HG03025 (cell line): ENCODE measurements at regions not wholly inside any gene's neighbourhood (a gene's known extent, or its start where the extent isn't known, plus 50 kb on each side); places are given as distances from the start of the nearest gene placed in this dataset.
A peak's percentile ranks its signal among the peaks of the same experiment; 100 is the strongest.
"Not testable (repeated sequence)": the region's sequence is repeated elsewhere in the genome, so short reads cannot be mapped to it uniquely, and the experiment has no call there.

Source experiments
- ATAC-seq: cut with Tn5 transposase; IDR thresholded peaks from one replicate; pipeline ENCODE4 v1.9.1; 2021; ENCODE audit warnings: mild to moderate bottlenecking, moderate library complexity; ENCODE audit not compliant: unreplicated experiment, low FRiP score

- ATAC-seq: no peak
Measured at GRCh38 chr10:59025981-59026765, 150.3 kb upstream of the PHYHIPL start.

DNA sequence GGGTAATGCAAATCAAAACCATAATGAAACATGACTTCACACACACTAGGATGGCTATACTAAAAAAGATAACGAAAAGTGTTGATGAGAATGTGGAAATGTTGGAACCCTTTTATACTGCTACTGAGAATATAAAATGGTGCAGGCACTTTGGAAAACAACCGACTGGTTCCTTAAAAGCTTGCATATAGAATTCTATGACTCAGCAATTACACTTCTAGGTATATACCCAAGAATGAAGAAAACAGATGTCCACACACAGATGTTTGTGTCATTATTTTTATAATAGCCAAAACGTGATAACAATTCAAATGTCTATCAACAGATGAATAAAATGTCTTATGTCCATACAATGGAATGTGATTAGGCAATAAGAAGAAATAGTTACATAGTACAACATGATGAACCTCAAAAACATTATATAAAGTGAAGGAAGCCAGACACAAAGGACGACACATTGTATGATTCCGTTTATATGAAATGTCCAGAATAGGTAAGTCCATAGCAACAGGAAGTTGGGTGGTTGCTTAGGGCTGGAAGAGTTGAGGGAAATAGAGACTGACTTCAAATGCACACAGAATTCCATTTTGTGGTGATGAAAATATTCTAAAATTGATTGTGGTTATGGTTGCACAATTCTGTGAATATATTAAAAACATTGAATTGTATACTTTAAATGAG is 148.3 kb upstream of the PHYHIPL start:
- ATAC-seq: no peak

DNA sequence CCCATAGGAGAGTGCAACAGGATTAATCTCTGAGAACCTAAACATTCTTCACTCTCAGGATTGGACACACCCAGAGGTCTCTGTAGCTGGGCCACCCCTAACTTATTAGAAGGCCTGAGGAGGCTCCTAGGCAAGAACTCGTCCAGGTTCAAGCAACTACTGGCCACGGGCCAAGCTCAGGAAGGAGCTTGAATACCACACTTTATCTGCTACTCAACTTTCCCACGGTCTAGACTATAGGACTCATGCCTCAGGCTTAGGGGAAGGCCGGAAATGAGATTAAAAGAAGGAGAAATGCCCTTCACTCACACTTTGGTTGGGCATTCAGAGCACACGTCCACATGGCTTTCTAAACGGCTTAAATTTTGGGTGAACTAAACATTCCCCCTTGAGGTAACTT is 142.8 kb upstream of the PHYHIPL start:
- ATAC-seq: no peak

DNA sequence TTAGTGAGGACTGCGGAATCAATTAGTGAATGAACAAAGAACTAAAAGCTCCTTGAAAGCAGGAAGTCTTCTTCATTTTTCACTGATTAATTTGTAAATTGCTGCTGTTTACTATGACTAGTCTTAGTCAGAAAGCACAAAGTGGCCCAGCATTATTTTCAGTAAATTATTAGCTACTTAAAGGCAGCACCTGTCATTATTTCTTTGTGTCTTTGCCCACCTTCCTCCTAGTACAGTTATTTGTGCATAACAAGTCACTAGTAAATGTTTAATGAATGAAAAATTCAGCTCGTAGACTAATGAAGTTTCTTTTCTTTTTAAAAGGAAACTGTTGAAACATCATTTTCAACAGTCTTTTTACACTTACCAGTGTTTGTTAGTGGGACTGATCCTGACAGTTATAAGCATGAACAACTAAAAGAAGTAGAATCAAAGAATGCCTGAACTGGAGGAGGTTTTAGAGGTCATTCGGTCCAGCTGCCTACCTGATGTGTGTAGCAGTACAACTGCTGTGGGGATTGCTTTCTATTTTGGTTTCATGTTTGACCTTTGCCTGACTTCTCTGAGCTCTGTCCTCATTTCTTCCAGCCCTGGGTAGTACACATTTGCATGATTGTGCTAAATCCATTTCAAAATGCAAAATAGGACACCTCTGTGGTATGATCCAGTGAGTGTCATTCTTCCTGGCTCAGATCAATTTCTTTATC is 140.0 kb upstream of the PHYHIPL start:
- peak; percentile 99 for ATAC-seq

GRCh38 chr10:59037018-59037389 is 139.4 kb upstream of the PHYHIPL start:
- ATAC-seq: peak; percentile 4

GRCh38 chr10:59037506-59037905 is 138.9 kb upstream of the PHYHIPL start:
- no peak for ATAC-seq

DNA sequence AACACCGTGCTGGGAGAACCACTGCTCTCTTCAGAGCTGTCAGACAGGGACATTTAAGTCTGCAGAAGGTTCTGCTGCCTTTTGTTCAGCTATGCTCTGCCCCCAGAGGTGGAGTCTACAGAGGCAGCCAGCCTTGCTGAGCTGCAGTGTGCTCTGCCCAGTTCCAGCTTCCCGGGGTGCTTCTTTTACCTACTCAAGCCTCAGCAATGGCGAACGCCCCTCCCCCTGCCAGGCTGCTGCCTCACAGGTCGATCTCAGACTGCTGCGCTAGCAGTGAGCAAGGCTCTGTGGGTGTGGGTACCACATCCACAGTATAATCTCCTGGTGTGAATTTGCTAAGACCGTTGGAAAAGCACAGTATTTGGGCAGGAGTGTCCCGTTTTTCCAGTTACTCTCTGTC is 133.1 kb upstream of the PHYHIPL start:
- ATAC-seq: not testable (repeated sequence)

- ATAC-seq: no peak
Measured at GRCh38 chr10:59047180-59047579, 129.3 kb upstream of the PHYHIPL start.

DNA sequence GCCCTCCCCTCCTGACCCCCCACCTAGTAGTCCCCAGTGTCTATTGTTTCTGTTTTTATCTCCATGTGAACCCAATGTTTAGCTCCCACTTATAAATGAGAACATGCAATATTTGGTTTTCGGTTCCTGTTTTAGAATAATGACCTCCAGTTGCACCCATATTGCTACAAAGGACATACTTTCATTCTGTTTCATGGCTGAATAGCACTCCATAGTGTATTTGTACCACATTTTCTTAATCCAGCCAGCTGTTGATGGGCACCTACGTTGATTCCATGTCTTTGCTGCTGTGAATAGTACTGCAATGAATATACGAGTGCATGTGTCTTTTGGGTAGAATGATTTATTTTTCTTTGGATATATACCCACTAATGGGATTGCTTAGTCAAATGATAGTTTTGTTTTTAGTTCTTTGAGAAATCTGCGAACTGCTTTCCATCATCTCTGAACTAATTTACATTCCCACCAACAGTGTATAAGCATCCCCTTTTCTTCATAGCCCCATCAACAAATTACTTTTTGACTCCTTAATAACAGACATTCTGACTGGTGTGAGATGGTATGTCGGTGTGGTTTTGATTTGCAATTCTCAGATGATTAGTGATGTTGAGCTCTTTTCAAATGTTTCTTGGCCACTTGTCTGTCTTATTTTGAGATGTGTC is 128.4 kb upstream of the PHYHIPL start:
- peak; percentile 97 for ATAC-seq

DNA sequence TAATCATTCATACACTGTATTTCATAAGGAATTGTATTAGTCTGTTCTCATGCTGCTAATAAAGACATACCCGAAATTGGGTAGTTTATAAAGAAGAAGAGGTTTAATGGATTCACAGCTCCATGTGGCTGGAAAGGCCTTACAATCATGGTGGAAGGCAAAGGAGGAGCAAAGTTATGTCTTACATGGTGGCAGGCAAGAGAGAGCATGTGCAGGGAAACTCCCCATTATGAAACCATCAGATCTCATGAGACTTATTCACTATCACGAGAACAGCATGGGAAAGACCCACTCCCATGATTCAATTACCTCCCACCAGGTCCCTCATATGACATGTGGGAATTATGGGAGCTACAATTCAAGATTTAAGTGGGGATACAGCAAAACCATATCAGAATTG is 122.9 kb upstream of the PHYHIPL start:
- not testable (repeated sequence) for ATAC-seq

DNA sequence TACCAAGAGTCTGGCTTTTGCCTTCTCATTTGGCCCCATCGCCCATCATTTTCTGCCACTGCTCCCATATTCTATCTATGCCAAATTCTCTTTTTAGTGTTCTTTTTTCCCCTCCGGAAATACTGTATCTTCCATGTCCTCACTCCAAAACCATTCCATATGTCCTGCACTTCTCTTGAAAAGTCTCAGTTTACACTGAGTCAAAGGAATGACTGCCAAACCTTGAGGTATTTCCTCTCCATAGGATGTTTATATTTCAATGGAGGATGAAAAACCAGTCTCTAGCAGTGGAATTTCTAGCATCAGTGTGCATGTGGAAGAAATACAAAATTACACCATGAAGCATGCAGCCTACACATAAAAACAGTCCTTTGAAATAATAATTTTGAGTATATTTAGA is 121.4 kb upstream of the PHYHIPL start:
- no peak for ATAC-seq

GRCh38 chr10:59057345-59057744 is 119.1 kb upstream of the PHYHIPL start:
- no peak for ATAC-seq

GRCh38 chr10:59060852-59061251 is 115.6 kb upstream of the PHYHIPL start:
- peak; percentile 75 for ATAC-seq

DNA sequence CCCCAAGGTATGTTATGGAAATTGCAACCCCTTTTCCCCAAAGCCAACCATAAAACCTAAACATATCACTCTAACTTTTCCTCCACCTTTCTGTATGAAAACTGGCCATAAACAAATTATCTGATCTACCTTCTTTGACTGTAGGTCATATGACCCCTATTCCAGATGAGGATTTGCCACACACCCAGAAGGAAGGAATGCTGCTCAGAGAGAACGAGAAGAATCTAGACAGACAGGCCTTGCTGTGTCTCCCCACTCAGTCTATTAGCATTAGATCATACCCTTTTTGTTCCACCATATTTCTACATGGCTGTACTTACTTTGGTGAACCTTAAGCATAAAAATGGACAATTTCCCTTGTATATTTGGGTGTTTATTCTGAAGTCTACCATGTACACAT is 113.0 kb upstream of the PHYHIPL start:
- ATAC-seq: no peak

DNA sequence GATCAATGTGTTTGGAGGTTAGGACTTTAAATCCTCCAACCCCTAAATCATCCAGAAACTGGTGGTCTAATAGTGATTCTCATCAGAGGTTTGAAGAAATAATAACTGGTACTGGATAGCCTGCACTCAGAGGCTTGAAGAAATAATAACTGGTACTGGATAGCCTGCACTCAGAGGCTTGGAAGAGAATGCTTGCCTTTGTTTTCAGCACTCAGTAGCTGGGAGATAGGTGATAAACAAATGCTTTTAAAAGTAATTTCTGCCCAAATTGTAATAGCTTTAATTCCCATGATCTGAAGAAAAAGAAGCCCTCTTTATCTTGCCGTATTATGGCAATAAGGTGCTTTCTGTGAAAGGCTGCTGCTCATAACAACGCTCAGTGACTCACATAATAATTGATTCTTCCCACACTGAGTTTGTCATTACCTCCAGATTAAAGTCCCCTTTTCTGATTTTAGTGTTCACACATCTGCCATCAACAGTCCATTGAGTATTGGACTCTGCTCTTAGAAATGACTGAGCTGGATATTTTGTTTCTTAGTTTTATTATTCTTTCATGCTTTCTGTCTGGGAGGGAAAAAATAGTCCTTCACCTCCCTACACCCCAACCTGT is 112.3 kb upstream of the PHYHIPL start:
- ATAC-seq: no peak

DNA sequence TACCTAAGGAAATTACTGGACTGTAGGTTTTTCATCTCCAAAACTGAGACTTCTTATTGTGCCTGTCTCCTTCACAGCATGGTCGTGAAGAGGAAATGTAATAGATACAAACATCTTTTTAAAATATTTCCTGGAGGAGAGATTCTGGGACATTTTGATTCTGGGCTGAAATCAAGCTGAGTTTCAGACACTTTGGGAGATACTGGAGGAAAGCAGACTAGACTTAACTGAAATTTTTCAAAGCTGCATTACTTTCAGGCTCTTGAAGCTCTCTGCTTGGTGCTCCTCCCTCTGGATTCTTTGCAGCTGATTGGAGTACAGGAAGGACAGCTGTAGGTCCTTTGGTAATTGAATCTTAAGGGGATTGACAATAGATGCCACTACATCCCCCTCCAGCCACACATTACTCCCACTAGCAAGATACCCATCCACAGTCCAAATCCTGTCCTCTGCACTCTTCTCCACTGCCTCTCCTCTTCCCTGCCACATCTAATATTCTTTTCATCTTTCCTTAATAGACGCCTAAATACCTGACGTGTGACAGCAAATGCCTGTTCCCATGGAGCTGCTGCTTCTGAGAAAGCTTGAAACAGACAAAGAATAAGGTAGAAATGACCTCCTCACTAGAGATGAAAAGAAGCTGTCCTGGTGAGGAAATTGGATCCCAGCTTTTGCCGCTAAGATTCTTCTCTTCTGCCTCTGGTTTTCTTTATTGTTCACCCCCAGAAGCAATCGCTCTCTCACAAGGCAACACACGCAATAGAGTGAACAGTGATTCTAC is 111.5 kb upstream of the PHYHIPL start:
- no peak for ATAC-seq

DNA sequence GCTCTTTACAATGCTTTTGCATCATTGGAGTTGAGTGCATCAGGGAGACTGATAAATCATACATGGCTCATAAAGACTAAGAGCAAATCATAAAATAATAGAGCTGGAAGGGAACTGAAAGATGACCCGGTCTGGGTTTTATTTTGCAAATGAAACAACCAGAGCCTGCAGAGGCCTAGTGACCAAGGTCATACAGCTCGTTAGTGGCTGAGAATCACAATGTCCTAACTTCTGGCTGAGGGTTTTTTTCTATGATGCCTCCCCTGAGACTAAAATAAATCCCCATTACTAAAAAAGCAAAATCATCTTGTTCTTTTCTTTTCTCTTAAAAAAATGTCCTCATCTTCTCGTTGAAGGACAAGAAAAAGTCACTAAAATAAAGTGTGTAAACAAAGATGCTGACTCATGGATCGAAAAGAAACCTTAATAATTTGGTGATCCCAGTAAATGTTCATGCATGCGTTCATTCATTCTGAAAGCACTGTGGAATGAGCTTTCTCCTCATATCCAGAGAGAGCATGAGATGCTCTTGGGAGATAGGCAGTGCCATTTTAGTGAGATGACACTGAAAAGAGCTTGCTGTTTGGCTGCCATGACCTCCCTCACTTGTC is 107.8 kb upstream of the PHYHIPL start:
- no peak for ATAC-seq

GRCh38 chr10:59072038-59072437 is 104.4 kb upstream of the PHYHIPL start:
- ATAC-seq: no peak

GRCh38 chr10:59073456-59074053 is 102.9 kb upstream of the PHYHIPL start:
- ATAC-seq: no peak
